NCI-H2107 treated with DMSO at 0.1 percent for 48 hours (cell line): ENCODE measurements at regions not wholly inside any gene's neighbourhood (a gene's known extent, or its start where the extent isn't known, plus 50 kb on each side); places are given as distances from the start of the nearest gene placed in this dataset.
"Not testable (repeated sequence)": the region's sequence is repeated elsewhere in the genome, so short reads cannot be mapped to it uniquely, and the experiment has no call there.

Experiments used
- DNase-seq: peaks from one replicate; lab custom pipeline; 2025; ENCODE audit not compliant: unreplicated experiment; lab: John Stamatoyannopoulos, UW

- no peak for DNase-seq
These were observed 141.8 kb downstream of the SIM1 start for GRCh38 chr6:100322886-100323285.

GRCh38 chr6:100320686-100321085 is 144.0 kb downstream of the SIM1 start:
- DNase-seq, result no peak

DNA sequence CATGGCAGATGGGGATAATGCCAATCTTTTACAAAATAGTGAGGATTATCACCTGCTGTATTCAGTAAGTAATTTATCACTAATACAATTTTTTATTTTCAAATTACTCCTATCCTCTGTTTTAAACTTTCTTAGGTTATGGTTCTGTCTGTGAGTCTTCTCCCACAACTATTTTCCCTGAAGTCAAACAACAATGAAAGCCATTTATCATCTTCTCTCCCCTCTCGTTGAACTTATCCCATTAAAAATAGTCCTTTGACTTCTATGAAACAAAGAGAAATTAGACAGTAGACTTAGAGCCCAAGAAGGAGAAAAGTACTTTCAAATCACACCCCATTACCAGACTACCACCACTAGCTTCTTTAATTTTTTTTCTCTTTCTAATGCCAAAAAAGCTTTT is 147.7 kb downstream of the SIM1 start:
- DNase-seq, result no peak

- no peak for DNase-seq
These were observed 150.5 kb downstream of the SIM1 start for GRCh38 chr6:100314186-100314585.

DNA sequence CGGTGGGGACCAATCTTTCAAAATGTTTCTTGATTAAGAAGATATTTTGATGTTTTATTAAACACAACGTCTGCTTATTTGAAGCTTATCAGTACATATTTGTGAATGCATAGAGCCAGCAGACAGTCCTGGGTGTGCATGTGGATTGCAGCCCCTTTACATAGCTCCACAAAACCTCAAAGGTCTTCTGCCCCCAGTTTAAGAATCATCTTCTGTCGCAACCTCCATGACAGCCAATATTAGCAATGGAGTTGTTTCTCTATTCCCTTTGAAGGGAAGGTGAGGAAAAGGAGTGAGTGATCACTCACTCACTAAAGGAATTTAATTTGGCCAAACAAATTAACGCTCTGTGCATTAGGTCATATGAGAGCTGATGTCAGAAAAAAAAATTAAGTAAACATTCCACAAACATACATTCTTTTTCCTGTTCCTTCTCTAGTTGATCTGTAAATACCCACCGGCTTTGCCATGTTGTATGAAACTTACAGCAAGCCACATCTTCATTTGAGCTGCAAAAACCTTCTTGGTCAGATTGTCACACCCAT is 152.9 kb downstream of the SIM1 start:
- no peak for DNase-seq

GRCh38 chr6:100309174-100309573 is 155.5 kb downstream of the SIM1 start:
- DNase-seq, result no peak

GRCh38 chr6:100307561-100307960 is 157.2 kb downstream of the SIM1 start:
- no peak for DNase-seq

DNA sequence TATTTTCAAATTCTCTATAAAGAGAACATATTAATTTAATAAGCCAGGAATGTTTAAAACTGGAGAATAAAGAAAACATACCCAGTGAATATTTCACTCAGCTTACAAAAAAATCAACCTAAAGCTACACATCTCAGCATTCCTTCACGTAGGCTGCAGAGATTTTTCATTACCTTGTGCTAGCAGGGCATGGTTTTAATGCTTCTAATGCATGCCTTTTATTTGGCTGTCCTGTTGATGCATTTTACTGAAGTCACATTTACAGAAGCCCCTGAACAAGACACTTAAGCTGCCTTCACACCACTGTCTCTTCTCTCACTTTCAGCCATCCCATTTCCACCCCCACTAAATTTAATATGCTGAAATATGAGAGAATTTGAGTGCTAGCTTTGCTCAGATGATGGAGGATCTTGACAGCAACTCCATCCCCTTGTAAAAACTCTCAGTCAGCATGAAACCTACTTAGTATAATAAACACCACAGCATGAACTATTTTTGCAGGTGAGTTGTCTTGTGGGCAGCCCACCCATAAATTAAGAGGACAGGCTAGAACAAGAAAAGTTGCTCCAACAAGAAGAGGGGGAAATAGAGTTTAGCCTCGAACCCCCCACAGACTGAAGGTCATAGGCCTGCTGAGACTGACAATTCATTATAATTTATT is 159.4 kb downstream of the SIM1 start:
- DNase-seq, result no peak

GRCh38 chr6:100304575-100304974 is 160.1 kb downstream of the SIM1 start:
- DNase-seq, result no peak

- DNase-seq, result no peak
These were observed 163.0 kb downstream of the SIM1 start for GRCh38 chr6:100301731-100302130.

DNA sequence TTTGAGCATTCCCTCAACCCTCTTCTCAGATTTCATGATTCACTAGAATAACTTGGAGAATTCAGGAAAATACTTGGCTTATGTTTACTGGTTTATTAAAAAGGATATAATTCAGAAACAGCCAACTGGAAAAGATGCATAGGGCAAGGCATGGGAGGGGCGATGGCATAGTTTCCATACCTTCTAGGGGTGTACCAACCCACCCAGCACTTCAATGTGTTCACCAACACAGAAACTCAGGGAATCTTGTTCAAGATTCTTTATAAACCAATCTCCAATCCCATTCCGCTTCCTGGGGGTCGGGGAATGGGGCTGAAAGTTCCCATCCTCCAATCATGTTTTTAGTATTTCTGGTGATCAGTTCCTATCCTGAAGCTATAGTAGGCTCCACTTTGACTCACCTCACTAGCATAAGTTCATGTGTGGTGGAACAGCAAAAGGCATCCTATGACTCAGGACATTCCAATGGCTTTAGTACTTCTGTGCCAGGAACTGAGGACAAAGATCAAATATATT is 164.4 kb downstream of the SIM1 start:
- no peak for DNase-seq

- DNase-seq, result no peak
These were observed 167.7 kb downstream of the SIM1 start for GRCh38 chr6:100296810-100297544.

- DNase-seq, result not testable (repeated sequence)
These were observed 169.5 kb downstream of the SIM1 start for GRCh38 chr6:100295172-100295571.

GRCh38 chr6:100289285-100289684 is 175.4 kb downstream of the SIM1 start:
- no peak for DNase-seq

GRCh38 chr6:100288311-100288710 is 176.4 kb downstream of the SIM1 start:
- DNase-seq, result no peak

DNA sequence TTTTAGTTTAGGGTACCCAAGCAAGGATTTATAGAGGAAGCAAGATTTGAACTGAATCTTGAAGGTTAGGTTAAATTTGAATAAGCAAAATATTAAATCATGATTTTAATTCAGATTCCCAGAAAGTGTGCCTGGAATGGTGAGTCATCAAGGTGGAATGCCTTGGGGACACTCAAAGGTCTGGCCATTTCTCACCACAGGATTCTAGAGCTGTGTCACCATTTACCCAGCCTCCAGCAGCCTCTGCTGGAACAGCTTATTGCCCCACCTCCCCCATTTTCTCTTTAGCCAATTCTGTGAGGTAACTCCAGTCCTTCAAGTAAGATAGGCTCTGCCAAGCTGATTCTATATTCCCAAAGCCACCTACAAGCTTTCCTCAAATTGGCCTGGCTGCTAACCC is 181.4 kb downstream of the SIM1 start:
- no peak for DNase-seq

DNA sequence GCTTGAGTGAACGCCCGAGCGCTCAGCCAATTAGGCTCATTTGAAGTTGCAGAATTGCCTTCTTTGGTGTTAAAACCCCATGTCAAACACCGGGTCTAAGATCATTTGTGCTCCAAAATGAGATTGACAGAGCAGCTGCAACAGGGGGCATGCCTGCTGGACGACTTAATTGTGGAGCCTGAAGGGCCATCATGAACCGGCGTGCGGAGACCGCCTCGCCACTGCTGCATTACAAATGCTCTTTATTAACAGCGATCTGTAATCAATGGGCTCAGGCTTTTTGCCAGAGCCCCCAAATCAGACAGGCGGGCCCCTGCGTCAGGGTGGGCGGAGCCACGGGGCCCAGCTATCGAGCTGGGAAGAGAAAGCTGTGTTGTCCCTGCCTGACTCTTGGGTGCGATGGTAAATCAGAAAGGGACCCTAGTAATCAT is 183.2 kb downstream of the SIM1 start:
- no peak for DNase-seq

DNA sequence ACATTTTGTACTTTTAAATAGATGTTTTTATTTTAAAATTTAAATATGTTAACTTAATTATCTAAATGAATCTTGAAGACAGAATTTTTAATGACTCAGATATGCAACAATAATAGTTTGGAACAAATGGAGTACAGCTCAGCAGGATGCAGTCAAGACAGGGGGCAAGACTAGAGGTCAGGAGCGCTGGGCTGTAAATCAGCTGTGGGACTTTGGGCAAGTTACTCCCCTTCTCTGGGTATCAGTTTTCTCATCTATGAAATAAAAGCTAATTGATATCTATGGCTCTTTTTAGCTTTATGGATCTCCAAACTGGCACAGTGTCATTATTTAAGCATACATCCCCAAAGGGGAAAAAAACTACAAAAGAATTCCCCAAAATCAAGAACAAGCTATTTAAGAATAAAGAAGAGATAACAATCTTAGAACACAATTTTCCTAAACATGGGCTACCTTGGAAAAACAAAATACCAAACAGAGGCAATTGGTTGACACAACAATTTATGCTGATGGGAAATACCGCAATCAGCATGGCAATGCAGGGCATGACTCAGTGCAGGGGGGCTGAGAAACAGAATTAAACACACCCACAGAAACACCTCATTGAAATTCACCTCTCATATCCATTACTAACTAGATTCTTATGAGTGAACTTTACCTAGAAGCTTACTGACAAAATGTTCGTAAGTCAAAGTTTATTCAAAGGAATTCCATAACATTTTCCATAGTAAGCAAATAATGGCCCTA is 188.2 kb downstream of the SIM1 start:
- DNase-seq, result no peak

DNA sequence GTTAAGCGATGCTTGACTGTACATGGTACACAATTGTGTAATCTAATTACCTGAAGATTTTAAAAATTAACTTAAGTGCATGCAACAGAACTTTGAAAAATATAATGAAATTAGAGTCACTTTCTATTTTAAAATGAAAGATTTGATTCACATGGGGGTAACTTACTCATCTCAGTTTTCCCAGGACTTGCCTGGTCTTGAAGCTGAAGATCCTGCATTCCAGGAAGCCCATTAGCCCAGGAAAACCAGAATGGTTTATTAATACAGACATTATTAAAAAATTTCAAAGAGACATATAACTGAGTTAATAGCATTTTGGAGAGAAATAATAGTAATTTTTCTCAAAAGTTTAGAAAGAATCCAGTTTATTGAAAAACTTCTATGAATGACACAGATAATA is 190.6 kb downstream of the SIM1 start:
- DNase-seq, result no peak

DNA sequence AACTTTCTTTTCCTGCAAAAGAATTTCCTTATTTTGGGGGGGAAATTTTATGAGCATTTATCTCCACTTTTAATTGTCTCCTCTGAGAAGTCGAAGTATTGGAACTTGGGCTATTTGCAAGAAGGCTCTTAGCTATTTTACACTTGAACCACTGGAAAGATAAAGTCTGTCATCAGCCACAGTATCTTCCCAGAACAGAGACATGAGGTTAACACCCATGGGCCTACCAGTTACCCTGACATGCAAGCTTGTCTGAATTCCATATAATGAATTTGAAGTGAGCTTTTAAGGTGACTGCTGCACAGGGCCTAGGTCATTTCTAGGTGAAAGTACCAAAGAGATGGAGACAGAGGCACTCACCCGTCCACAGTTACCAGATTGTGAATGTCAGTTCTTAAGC is 193.1 kb downstream of the SIM1 start:
- DNase-seq, result no peak

- DNase-seq, result no peak
These were observed 193.5 kb downstream of the SIM1 start for GRCh38 chr6:100271202-100271601.

DNA sequence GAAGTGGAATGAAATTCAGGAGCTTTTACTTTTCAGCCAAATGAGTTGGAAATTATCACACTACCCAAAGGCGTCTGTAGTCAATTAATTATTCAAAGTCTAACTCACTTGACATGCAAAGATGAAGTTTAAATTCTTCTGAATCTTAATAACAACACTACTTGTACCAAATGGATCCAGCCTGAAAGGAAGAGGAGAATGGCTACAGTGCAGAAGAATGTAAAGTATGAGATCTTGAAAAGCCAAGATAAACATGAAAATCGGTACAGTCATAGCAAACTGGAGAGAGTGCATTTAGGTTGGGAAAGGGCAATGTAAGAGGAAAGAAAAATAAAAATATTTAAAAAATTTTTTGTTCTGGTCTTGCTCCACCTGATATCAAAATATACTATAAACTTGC is 195.5 kb downstream of the SIM1 start:
- DNase-seq, result no peak
